HG02852 (cell line): ENCODE measurements at regions not wholly inside any gene's neighbourhood (a gene's known extent, or its start where the extent isn't known, plus 50 kb on each side); places are given as distances from the start of the nearest gene placed in this dataset.
"Not testable (repeated sequence)": the region's sequence is repeated elsewhere in the genome, so short reads cannot be mapped to it uniquely, and the experiment has no call there.

Source experiments
- ATAC-seq: cut with Tn5 transposase; IDR thresholded peaks from one replicate; pipeline ENCODE4 v1.9.1; 2021; ENCODE audit warnings: mild to moderate bottlenecking, moderate library complexity; ENCODE audit not compliant: unreplicated experiment

GRCh38 chr5:29157975-29158374, 2035.5 kb upstream of the CDH6 start:
- ATAC-seq: no peak

GRCh38 chr5:29150840-29151239, 2042.6 kb upstream of the CDH6 start:
- no peak for ATAC-seq

GRCh38 chr5:29148581-29148980, 2044.9 kb upstream of the CDH6 start:
- ATAC-seq: no peak

GRCh38 chr5:29148073-29148472, 2045.4 kb upstream of the CDH6 start:
- no peak for ATAC-seq

- no peak for ATAC-seq
Observed at GRCh38 chr5:29143266-29143665, 2050.2 kb upstream of the CDH6 start.

- no peak for ATAC-seq
Observed at GRCh38 chr5:29134418-29134817, 2059.1 kb upstream of the CDH6 start.

- no peak for ATAC-seq
Observed at GRCh38 chr5:29131285-29131684, 2062.2 kb upstream of the CDH6 start.

- ATAC-seq: no peak
Observed at GRCh38 chr5:29130786-29131185, 2062.7 kb upstream of the CDH6 start.

GRCh38 chr5:29127524-29128156, 2065.8 kb upstream of the CDH6 start:
- not testable (repeated sequence) for ATAC-seq

- ATAC-seq: not testable (repeated sequence)
Observed at GRCh38 chr5:29126462-29126861, 2067.0 kb upstream of the CDH6 start.

GRCh38 chr5:29122306-29122705, 2071.2 kb upstream of the CDH6 start:
- no peak for ATAC-seq

GRCh38 chr5:29114331-29114768, 2076.0 kb upstream of the CDH9 start:
- no peak for ATAC-seq

GRCh38 chr5:29113516-29113915, 2075.1 kb upstream of the CDH9 start:
- no peak for ATAC-seq

GRCh38 chr5:29099585-29099984, 2061.2 kb upstream of the CDH9 start:
- peak; percentile 68 for ATAC-seq

GRCh38 chr5:29089591-29090130, 2051.3 kb upstream of the CDH9 start:
- no peak for ATAC-seq

- no peak for ATAC-seq
Observed at GRCh38 chr5:29085142-29085541, 2046.8 kb upstream of the CDH9 start.

GRCh38 chr5:29079771-29080170, 2041.4 kb upstream of the CDH9 start:
- ATAC-seq: no peak

- no peak for ATAC-seq
Observed at GRCh38 chr5:29077451-29077850, 2039.1 kb upstream of the CDH9 start.

GRCh38 chr5:29069104-29069402, 2030.7 kb upstream of the CDH9 start:
- no peak for ATAC-seq

- no peak for ATAC-seq
Observed at GRCh38 chr5:29061381-29061780, 2023.0 kb upstream of the CDH9 start.

- ATAC-seq: no peak
Observed at GRCh38 chr5:29054694-29055093, 2016.3 kb upstream of the CDH9 start.

GRCh38 chr5:29054282-29054681, 2015.9 kb upstream of the CDH9 start:
- no peak for ATAC-seq

- ATAC-seq: no peak
Observed at GRCh38 chr5:29051509-29051908, 2013.1 kb upstream of the CDH9 start.
